ENCODE measurements at regions not wholly inside any gene's neighbourhood (a gene's known extent, or its start where the extent isn't known, plus 50 kb on each side); places are given as distances from the start of the nearest gene placed in this dataset.

GRCh38 chr15:70178335-70179084 lies 80.8 kb upstream of the TLE3 start:
- Mint-ChIP-seq H3K27me3 (ENCODE audit: unreplicated experiment) (peaks cover 3% of the 10 kb centered on the region), H3K27ac (ENCODE audit: unreplicated experiment) (no peak overlapping the region), H3K9me3 (ENCODE audit: unreplicated experiment) (peaks cover 5% of the 10 kb centered on the region), H3K4me1 (ENCODE audit: low read depth, unreplicated experiment) (peaks cover 4% of the 10 kb centered on the region), H3K36me3 (ENCODE audit: unreplicated experiment) (peaks cover under 1% of the 10 kb centered on the region), H3K4me3 (ENCODE audit: unreplicated experiment) (no peak overlapping the region)
- no peak for DNase-seq
- no peak for TF ChIP-seq CTCF (IDR thresholded peaks at IDR 0.05; ENCODE audit: partially characterized antibody, unreplicated experiment)

- Mint-ChIP-seq H3K4me1 (ENCODE audit: low read depth, unreplicated experiment) (peaks cover 2% of the 10 kb centered on the region), H3K9me3 (ENCODE audit: unreplicated experiment) (peaks cover 2% of the 10 kb centered on the region), H3K4me3 (ENCODE audit: unreplicated experiment) (no peak overlapping the region), H3K27ac (ENCODE audit: unreplicated experiment) (no peak overlapping the region), H3K36me3 (ENCODE audit: unreplicated experiment) (peaks cover 12% of the 10 kb centered on the region), H3K27me3 (ENCODE audit: unreplicated experiment) (peaks cover 5% of the 10 kb centered on the region)
- no peak for DNase-seq
- no peak for TF ChIP-seq CTCF (IDR thresholded peaks at IDR 0.05; ENCODE audit: partially characterized antibody, unreplicated experiment)
Measured at GRCh38 chr15:70172566-70173225, 75.0 kb upstream of the TLE3 start.

- Mint-ChIP-seq H3K4me1 (ENCODE audit: low read depth, unreplicated experiment) (peaks cover 2% of the 10 kb centered on the region), H3K27me3 (ENCODE audit: unreplicated experiment) (peaks cover 5% of the 10 kb centered on the region), H3K4me3 (ENCODE audit: unreplicated experiment) (no peak overlapping the region), H3K9me3 (ENCODE audit: unreplicated experiment) (peaks cover 2% of the 10 kb centered on the region), H3K36me3 (ENCODE audit: unreplicated experiment) (peaks cover 12% of the 10 kb centered on the region), H3K27ac (ENCODE audit: unreplicated experiment) (no peak overlapping the region)
- no peak for TF ChIP-seq CTCF (IDR thresholded peaks at IDR 0.05; ENCODE audit: partially characterized antibody, unreplicated experiment)
- DNase-seq: no peak
Measured at GRCh38 chr15:70172124-70172523, 74.4 kb upstream of the TLE3 start.

- no peak for DNase-seq
- no peak overlapping the region for H3K27ac Mint-ChIP-seq (ENCODE audit: unreplicated experiment)
- peaks cover 2% of the 10 kb centered on the region for H3K9me3 Mint-ChIP-seq (ENCODE audit: unreplicated experiment)
- peaks cover 4% of the 10 kb centered on the region for H3K27me3 Mint-ChIP-seq (ENCODE audit: unreplicated experiment)
- no peak for TF ChIP-seq CTCF (IDR thresholded peaks at IDR 0.05; ENCODE audit: partially characterized antibody, unreplicated experiment)
- H3K4me1 Mint-ChIP-seq (ENCODE audit: low read depth, unreplicated experiment): peaks cover 2% of the 10 kb centered on the region
- peaks cover 12% of the 10 kb centered on the region for H3K36me3 Mint-ChIP-seq (ENCODE audit: unreplicated experiment)
- no peak overlapping the region for H3K4me3 Mint-ChIP-seq (ENCODE audit: unreplicated experiment)
Measured at GRCh38 chr15:70171256-70171886, 73.7 kb upstream of the TLE3 start.
